PFSK-1 (cell line): ENCODE measurements at regions not wholly inside any gene's neighbourhood (a gene's known extent, or its start where the extent isn't known, plus 50 kb on each side); places are given as distances from the start of the nearest gene placed in this dataset.

ENCODE experiments used
- POLR2AphosphoS5 ChIP-seq: IDR thresholded peaks from 2 replicates; pipeline ENCODE4 v1.6.1; 2012; ENCODE audit warnings: low read depth, mild to moderate bottlenecking, control low read depth, low read length, moderate library complexity
- REST ChIP-seq, 2 experiments: IDR thresholded peaks; 2 replicates each; pipeline versions ENCODE4 v1.6.1 to v1.8.0; 2011 to 2012; ENCODE audit warnings: low read depth in 2 of 2, low read length in 2 of 2, control low read depth in 1 of 2, inconsistent platforms in 1 of 2, mild to moderate bottlenecking in 1 of 2, moderate library complexity in 1 of 2; ENCODE audit not compliant: insufficient read depth in 1 of 2
- TAF1 ChIP-seq: IDR thresholded peaks from 2 replicates; pipeline ENCODE4 v1.6.1; 2012; ENCODE audit warnings: low read length, control low read depth, borderline replicate concordance; ENCODE audit not compliant: insufficient read depth

GRCh38 chr10:10351451-10351850 lies 666.2 kb upstream of the CELF2 start:
- no peak for TF ChIP-seq REST (IDR thresholded peaks at IDR 0.05; ENCODE audit: insufficient read depth in 1 of 2, low read depth in 2 of 2, low read length in 2 of 2)
- no peak for TF ChIP-seq TAF1
- no peak for TF ChIP-seq POLR2AphosphoS5
